IPS DF 6.9 (cell line): ENCODE measurements at regions not wholly inside any gene's neighbourhood (a gene's known extent, or its start where the extent isn't known, plus 50 kb on each side); places are given as distances from the start of the nearest gene placed in this dataset.

Experiments used
- DNase-seq: peaks from one replicate; pipeline ENCODE4 v3.0.0-alpha.2; 2013; ENCODE audit warnings: low read depth, low spot score
- H3K27ac ChIP-seq: one replicate; pipeline ENCODE4 v1.5.1; 2013; ENCODE audit warnings: low read length, control low read depth
- H3K27me3 ChIP-seq: 2 replicates; pipeline ENCODE4 v1.6.1; 2013; ENCODE audit warnings: mild to moderate bottlenecking, low read length; ENCODE audit not compliant: control insufficient read depth, insufficient read depth
- H3K36me3 ChIP-seq: 2 replicates; pipeline ENCODE4 v1.6.1; 2013; ENCODE audit warnings: low read length; ENCODE audit not compliant: control insufficient read depth, insufficient read depth
- H3K4me1 ChIP-seq: 2 replicates; pipeline ENCODE4 v1.6.1; 2013; ENCODE audit warnings: low read length; ENCODE audit not compliant: control insufficient read depth, insufficient read depth
- H3K4me3 ChIP-seq: 2 replicates; pipeline ENCODE4 v1.5.1; 2013; ENCODE audit warnings: mild to moderate bottlenecking, low read length
- H3K9me3 ChIP-seq: 2 replicates; pipeline ENCODE4 v1.6.1; 2013; ENCODE audit warnings: low read length, inconsistent platforms; ENCODE audit not compliant: control insufficient read depth, insufficient read depth
- WGBS: extraction: QIAGEN DNeasy Blood & Tissue Kit; methylation state at CpG from one replicate; pipeline ENCODE4 v1.1.7; 2013; ENCODE audit warnings: mixed read lengths, missing lambda C conversion rate; ENCODE audit not compliant: insufficient read length, insufficient coverage; 5-methylcytosine and 5-hydroxymethylcytosine counted together

- H3K9me3 ChIP-seq, result no peaks in the 10 kb centered on the region; the same call in 1 of the 2 replicates
- H3K36me3 ChIP-seq, result no peaks in the 10 kb centered on the region
- no peaks in the 10 kb centered on the region for H3K4me1 ChIP-seq
- no peaks in the 10 kb centered on the region for H3K27me3 ChIP-seq
- H3K4me3 ChIP-seq, result no peak overlapping the region
- WGBS, result no CpG with 5 or more reads among the region's 7 CpGs
- DNase-seq, result no peak
- no peak overlapping the region for H3K27ac ChIP-seq
Observed at GRCh38 chr11:43217849-43218248, 93.9 kb upstream of the API5 start.

DNA sequence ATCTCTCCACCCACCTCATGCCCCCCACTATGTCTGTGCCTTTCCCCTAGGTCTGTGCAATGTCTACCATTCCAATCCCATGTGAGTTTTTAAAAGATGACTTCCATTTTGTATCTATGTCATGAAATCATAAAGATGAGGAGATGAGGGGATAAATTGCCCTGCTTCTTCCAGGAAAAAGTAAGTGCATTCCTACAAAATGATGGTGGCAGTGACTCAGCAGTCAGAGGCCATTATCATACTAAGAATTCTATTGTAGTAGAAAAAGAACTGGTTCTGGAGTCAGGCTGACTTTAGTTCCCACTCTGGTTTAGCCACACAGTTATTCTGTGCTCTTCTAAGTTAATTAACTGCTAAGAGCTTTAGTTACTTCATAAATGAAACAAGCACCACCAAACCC is 89.6 kb upstream of the API5 start:
- Histone ChIP-seq H3K4me1 (no peaks in the 10 kb centered on the region; the same call in 1 of the 2 replicates), H3K4me3 (no peak overlapping the region), H3K36me3 (no peaks in the 10 kb centered on the region), H3K27ac (no peak overlapping the region), H3K9me3 (no peaks in the 10 kb centered on the region; the same call in 1 of the 2 replicates), H3K27me3 (no peaks in the 10 kb centered on the region)
- no peak for DNase-seq

DNA sequence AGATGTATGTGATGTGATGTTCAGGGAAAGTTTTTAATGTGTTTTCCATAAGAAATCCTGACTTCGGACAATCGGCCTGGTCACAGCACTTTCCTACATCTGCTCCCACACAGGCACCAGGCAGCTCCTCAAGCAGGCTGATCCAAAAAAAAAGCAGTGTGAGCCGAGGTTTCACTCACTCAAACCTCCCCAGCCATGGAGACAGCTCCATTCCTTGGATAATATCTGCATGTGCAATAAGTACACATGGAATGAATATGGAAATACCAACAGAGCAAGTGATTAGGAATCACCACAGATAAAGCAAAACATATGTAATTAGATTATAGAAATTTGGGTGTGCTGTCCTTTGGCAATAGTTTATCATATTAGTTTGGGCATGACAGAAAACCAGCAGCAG is 88.8 kb upstream of the API5 start:
- DNase-seq, result no peak
- no peaks in the 10 kb centered on the region for H3K27me3 ChIP-seq

DNA sequence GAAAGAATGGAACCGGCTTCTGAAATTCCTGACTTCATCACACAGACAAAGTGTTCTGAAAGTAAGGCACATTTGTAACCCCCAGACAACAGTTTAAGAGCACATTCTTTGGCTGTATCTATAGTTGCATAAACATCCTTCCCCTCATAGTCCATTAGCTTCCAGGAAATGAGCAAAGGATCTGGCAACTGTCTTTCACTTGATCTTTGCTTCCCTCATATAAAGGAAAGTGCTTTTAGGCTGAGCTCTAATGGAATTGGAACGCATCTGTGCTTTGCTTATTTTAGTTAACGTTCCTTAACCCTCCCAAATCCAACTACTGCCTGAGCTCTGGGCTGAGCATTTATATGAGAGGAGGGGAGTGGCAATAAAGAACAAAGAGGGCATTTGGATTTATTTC is 76.9 kb upstream of the API5 start:
- no peaks in the 10 kb centered on the region for H3K27me3 ChIP-seq
- no peak overlapping the region for H3K27ac ChIP-seq
- no peaks in the 10 kb centered on the region for H3K9me3 ChIP-seq
- DNase-seq, result no peak
- no CpG with 5 or more reads among the region's 3 CpGs for WGBS
- H3K36me3 ChIP-seq, result no peaks in the 10 kb centered on the region
- H3K4me1 ChIP-seq, result no peaks in the 10 kb centered on the region
- H3K4me3 ChIP-seq, result no peak overlapping the region

More for the DNA sequence above, 88.8 kb upstream of the API5 start:
- WGBS, result no CpG with 5 or more reads among the region's 3 CpGs
- no peak overlapping the region for H3K4me3 ChIP-seq
- no peaks in the 10 kb centered on the region; the same call in 1 of the 2 replicates for H3K4me1 ChIP-seq
- H3K27ac ChIP-seq, result no peak overlapping the region
- H3K9me3 ChIP-seq, result no peaks in the 10 kb centered on the region; the same call in 1 of the 2 replicates
- H3K36me3 ChIP-seq, result no peaks in the 10 kb centered on the region

DNA sequence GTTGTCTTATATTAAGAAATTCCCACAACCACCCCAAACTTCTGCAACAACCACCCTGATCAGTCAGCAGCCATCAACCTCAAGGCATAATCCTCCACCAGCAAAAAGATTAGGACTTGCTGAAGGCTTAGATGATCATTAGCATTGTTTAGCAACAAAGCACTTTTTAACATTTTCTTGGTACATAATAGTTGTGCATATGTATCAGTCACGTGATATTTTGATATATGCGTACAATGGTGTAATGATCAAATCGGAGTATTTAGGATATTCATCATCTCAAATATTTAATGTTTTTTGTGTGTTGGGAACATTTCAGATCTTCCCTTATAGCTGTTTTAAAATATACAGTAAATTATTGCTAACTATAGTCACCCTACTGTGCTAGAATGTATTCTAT is 73.5 kb upstream of the API5 start:
- Histone ChIP-seq H3K4me1 (no peaks in the 10 kb centered on the region), H3K36me3 (no peaks in the 10 kb centered on the region), H3K27ac (no peak overlapping the region), H3K27me3 (no peaks in the 10 kb centered on the region), H3K4me3 (no peak overlapping the region), H3K9me3 (no peaks in the 10 kb centered on the region)
- DNase-seq, result no peak
- no CpG with 5 or more reads among the region's 3 CpGs for WGBS

DNA sequence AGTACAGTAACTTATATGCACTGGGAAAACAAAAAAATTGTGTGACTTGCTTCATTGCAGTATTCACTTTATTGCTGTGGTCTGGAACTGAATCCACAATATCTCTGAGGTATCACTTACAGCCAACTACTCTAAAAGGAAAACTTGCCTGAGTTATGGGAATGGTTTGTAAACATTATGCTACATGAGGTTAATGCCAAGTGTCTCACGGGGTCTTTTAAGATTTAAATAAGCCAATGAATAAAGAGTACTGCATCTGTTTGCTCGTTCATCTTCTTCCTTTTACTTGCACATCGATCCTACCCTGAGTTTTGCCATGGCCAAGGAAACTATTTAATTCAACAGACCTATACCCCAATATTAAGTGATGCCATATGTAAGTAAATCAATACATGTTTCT is 72.0 kb upstream of the API5 start:
- Histone ChIP-seq H3K27ac (no peak overlapping the region), H3K4me3 (no peak overlapping the region), H3K27me3 (no peaks in the 10 kb centered on the region), H3K4me1 (no peaks in the 10 kb centered on the region), H3K36me3 (no peaks in the 10 kb centered on the region), H3K9me3 (no peaks in the 10 kb centered on the region)
- no peak for DNase-seq
- WGBS, result no CpG with 5 or more reads among the region's 3 CpGs

DNA sequence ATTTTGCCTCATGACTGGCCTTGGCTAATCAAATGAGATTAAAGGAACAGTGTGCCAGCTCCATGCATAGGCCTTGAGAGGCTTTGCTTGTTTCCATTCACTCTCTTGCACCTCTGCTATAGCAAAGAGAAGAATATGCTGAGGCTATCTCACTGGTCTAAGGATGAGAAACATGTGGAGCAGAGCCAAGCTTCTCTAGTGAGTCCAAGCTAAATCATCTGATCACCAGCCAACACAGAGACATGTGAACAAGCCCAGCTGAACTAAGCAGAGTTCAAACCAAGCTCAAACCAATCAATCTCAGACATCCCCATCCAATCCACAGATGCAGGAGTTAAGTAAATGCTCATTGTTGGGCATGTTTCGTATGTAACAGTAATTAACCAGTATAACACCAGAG is 69.4 kb upstream of the API5 start:
- no CpG with 5 or more reads among the region's 1 CpG for WGBS
- Histone ChIP-seq H3K27ac (no peak overlapping the region), H3K4me3 (no peak overlapping the region), H3K9me3 (no peaks in the 10 kb centered on the region), H3K36me3 (no peaks in the 10 kb centered on the region), H3K27me3 (no peaks in the 10 kb centered on the region), H3K4me1 (no peaks in the 10 kb centered on the region)
- no peak for DNase-seq

DNA sequence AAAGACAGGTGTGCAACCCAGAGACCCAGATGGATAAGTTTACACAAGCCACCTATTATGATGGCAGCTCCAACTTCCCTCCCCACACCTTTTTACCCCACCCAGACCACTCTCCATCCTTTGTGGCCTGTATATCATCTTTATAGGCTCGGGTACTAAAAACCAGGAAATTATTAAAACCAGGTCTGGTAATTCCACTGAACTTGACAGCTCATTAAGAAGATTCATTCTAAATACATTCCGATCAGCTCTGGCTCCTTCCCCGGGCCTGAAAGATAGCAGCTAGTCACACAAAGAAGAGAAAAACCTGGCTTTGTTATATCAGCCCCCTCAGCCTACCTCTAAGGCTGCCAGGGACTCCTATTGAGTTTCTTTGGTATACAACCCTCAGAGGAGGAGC is 67.9 kb upstream of the API5 start:
- no peaks in the 10 kb centered on the region for H3K9me3 ChIP-seq
- no peaks in the 10 kb centered on the region for H3K36me3 ChIP-seq
- no CpG with 5 or more reads among the region's 3 CpGs for WGBS
- DNase-seq, result no peak
- H3K4me3 ChIP-seq, result no peak overlapping the region
- H3K27me3 ChIP-seq, result no peaks in the 10 kb centered on the region
- no peak overlapping the region for H3K27ac ChIP-seq
- no peaks in the 10 kb centered on the region for H3K4me1 ChIP-seq

DNA sequence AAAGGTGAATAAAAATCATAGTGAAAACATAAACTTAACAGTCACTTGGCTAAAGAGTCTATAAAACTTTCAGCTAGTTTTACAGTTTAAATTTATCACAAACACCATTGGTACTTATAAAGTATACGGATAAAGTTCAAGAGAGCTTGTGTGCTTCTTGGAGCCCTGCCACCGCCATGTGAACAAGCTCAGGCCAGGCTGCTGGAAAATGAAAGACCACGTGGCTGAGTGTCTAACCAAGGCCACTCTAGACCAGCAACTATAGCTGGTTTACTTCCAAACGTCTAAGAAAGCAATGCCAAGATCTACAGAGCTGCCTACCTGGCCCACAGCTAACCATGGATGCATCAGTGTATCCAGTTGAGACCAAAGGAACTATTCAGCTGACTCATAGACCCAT is 66.3 kb upstream of the API5 start:
- no CpG with 5 or more reads among the region's 4 CpGs for WGBS
- no peak for DNase-seq
- Histone ChIP-seq H3K4me1 (no peaks in the 10 kb centered on the region), H3K27ac (no peak overlapping the region), H3K4me3 (no peak overlapping the region), H3K36me3 (no peaks in the 10 kb centered on the region), H3K27me3 (no peaks in the 10 kb centered on the region), H3K9me3 (no peaks in the 10 kb centered on the region)

DNA sequence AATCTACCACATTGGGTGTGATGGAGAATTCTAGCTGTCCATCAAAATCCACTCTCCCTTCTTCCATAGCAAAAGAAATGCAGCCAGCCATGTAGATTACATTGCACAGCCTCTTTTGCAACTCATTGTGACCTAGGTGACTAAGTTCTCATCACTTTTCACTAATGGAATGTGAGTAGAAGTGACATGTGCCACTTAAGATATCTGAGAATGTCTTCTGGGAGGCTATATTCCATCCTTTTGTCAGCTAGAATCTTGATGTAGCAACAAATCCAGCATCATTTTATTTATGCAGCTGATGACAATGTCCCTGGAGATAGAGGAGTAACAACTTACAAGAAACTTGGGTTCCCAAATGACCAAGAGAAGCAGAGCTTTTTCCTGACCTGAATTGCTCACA is 61.5 kb upstream of the API5 start:
- no peak for DNase-seq
- Histone ChIP-seq H3K27ac (no peak overlapping the region), H3K4me1 (no peaks in the 10 kb centered on the region), H3K9me3 (no peaks in the 10 kb centered on the region), H3K36me3 (no peaks in the 10 kb centered on the region), H3K27me3 (no peaks in the 10 kb centered on the region), H3K4me3 (no peak overlapping the region)

- H3K4me3 ChIP-seq, result no peak overlapping the region
- no peaks in the 10 kb centered on the region for H3K4me1 ChIP-seq
- WGBS, result no CpG with 5 or more reads among the region's 2 CpGs
- H3K27me3 ChIP-seq, result no peaks in the 10 kb centered on the region
- no peak overlapping the region for H3K27ac ChIP-seq
- no peaks in the 10 kb centered on the region for H3K36me3 ChIP-seq
- DNase-seq, result no peak
- no peaks in the 10 kb centered on the region; the same call in 1 of the 2 replicates for H3K9me3 ChIP-seq
Observed at GRCh38 chr11:43261775-43262174, 50.0 kb upstream of the API5 start.
